SIG-M5 (cell line): ENCODE measurements at regions not wholly inside any gene's neighbourhood (a gene's known extent, or its start where the extent isn't known, plus 50 kb on each side); places are given as distances from the start of the nearest gene placed in this dataset.

Experiments
- DNase-seq: peaks from one replicate; lab custom pipeline; 2025; lab: John Stamatoyannopoulos, UW

- DNase-seq = no peak
Measured at GRCh38 chr6:153237670-153238069, 106.6 kb upstream of the RGS17 start.

- no peak for DNase-seq
Measured at GRCh38 chr6:153231048-153231646, 100.1 kb upstream of the RGS17 start.

GRCh38 chr6:153218184-153218792, 87.2 kb upstream of the RGS17 start:
- DNase-seq = no peak

- no peak for DNase-seq
Measured at GRCh38 chr6:153216789-153217188, 85.7 kb upstream of the RGS17 start.

GRCh38 chr6:153215242-153215641, 84.2 kb upstream of the RGS17 start:
- DNase-seq = no peak

GRCh38 chr6:153214436-153214835, 83.4 kb upstream of the RGS17 start:
- DNase-seq = no peak

GRCh38 chr6:153210083-153210482, 79.0 kb upstream of the RGS17 start:
- no peak for DNase-seq

GRCh38 chr6:153208706-153209105, 77.6 kb upstream of the RGS17 start:
- DNase-seq = no peak

- DNase-seq = no peak
Measured at GRCh38 chr6:153207617-153208016, 76.5 kb upstream of the RGS17 start.

GRCh38 chr6:153207006-153207405, 75.9 kb upstream of the RGS17 start:
- no peak for DNase-seq

- no peak for DNase-seq
Measured at GRCh38 chr6:153192943-153193885, 62.1 kb upstream of the RGS17 start.

GRCh38 chr6:153183925-153184324, 52.8 kb upstream of the RGS17 start:
- DNase-seq = no peak
